GM19324 (cell line): ENCODE measurements at regions not wholly inside any gene's neighbourhood (a gene's known extent, or its start where the extent isn't known, plus 50 kb on each side); places are given as distances from the start of the nearest gene placed in this dataset.

Experiments used
- ATAC-seq: cut with Tn5 transposase; IDR thresholded peaks from one replicate; pipeline ENCODE4 v1.9.1; 2021; ENCODE audit warnings: mild to moderate bottlenecking, moderate library complexity; ENCODE audit not compliant: unreplicated experiment, low FRiP score

DNA sequence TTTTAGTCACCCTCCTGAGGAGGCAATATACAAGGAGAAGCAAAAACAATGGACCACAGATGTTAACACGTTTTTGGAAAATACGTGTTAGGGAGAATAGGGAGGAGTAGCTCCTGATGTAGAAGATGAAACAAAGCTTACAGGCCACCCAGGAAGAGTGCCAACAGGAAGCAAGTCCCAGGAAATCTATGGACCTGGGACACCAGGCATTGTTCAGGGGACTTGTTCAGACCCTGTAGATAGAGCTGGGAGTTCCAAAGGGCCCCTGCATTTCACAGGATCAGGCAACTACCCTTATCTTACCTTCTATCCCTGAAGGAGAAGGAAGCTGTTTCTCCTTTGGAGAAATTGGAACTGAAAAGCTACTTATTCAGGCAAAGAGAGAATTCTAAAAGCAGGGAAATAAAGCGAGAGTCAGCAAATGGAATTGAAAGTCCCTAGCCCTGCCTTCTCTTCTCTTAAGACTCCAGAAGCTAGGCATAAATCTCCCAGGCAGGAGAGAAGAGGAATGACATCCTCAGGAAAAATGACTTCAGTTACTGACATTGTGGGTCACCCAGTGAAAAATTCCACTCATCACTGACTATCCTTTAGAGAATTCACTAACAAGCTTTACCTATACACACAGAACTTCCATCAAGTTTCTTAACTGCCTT is 77.7 kb upstream of the FAM3C start:
- ATAC-seq: no peak

DNA sequence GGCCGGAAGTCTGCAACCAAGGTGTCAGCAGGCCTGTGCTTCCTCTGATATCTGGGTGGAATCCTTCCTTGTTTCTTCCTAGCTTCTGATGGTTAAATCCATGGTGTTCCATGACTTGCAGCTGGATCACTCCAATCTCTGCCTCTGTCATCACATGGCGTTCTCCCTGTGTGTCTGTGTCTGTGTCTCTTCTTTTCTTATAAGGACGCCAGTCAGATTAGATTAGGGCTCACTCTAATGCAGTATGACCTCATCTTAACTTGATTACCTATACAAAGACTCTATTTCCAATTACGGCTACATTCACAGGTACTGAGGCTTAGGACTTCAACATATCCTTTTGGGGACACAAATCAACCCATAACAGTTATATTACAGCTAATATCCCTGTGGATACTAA is 70.3 kb upstream of the FAM3C start:
- no peak for ATAC-seq

DNA sequence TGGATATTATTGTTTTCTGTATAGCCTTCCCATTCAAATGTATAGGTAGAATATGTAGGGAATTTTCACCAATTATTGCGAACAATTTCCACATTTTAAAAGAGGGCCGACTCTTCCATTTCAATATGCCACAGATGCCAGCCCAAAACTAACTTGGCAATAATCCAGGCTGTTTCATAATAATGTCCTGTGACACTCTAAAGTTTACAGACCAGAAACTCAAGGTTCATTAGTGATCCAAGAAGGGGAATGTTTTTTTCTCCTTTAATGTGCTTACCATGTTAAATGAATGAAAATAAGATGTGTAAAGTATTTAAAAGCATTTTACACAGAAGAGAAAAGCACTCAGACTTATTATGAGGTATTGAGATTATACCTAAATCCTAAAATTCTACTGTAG is 63.0 kb upstream of the FAM3C start:
- no peak for ATAC-seq

DNA sequence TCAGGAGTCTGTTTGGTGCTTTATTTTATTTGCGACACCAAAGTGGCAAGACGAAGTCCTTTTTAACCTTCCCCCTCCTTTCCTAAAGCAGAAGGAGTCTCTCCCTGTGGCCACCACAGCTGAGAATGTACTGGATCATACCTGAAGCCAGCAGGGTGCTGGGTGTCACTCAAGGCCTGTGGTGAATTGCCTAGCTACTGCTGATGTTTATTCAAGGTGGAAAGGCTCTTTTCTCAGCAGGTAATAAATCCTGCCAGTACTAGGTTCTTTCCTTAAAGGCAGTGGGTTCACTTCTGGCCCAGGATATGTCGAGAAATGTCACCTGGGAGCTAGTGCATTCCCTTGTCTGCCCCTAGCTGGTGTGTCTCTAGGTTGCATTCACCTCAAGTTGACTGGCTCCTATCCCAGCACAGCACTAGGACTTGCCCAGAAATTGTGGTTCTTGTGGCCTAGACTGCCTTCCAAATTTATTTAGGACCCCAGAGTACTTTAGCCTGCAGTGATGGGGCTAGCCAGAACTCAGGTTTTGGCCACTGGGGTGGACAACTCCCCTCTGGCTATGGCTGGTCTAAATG is 60.8 kb upstream of the FAM3C start:
- no peak for ATAC-seq

DNA sequence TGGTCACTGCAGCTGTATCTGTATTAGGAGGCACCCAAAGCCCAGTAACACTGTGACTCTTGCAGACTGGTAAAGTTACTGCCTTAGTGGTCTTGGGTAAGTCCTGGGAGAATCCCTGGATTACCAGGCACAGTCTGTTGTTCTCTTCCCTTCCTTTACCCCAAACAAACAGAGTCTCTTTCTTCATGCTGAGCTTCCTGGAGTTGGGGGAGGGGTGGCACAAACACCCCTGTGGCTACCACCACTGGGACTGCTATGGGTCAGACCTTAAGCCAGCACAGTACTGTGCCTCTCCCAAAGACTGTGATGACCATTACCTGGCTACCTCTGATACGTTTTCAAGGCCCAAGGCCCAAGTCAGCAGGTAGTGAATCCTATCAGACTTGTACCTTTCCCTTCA is 59.9 kb upstream of the FAM3C start:
- ATAC-seq: no peak

DNA sequence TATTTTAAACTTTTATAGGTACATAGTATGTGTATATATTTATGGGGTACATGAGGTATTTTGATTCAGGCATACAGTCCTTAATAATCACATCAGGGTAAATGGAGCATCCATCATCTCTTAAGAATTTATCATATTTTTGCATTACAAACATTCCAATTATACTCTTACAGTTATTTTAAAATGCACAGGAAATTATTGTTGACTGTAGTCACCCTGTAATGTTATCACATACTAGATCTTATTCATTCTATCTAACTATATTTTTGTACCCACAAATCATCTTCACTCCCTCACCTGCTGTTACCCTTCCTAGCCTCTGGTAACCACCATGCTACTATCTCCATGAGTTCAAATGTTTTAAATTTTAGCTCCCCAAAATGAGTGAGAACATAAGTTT is 56.3 kb upstream of the FAM3C start:
- ATAC-seq: no peak

DNA sequence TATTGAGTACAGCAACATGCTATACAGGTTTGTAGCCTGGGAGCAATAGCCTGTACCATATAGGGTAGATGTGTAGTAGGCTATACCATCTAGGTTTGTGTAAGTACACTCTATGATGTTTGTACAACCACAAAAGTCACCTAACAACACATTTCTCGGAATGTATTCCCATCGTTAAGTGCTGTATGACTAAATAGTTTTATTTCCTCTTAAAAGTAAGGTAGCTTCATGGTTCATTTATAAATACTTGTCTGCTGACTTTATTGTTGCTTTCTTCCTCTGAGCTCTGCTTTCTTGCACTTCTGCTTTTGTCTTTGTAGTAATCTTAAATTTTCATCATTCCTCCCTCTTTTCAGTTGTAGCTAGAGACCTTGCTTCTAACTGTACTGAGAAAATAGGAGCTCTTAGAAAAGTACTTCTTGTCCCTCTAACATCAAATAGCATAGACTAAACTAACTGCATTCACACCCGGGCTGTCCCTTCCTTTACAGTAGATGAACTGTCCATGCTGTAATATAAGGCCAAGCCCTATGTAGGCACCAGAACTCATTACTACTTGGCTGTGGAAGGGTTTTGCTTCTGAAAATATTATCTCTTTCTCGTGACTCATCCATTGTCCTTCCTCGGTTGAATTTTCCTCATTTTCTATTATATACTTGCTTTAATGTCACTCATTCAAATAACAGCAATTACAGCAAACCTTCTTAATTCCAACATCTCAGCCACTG is 55.4 kb upstream of the FAM3C start:
- ATAC-seq: no peak

DNA sequence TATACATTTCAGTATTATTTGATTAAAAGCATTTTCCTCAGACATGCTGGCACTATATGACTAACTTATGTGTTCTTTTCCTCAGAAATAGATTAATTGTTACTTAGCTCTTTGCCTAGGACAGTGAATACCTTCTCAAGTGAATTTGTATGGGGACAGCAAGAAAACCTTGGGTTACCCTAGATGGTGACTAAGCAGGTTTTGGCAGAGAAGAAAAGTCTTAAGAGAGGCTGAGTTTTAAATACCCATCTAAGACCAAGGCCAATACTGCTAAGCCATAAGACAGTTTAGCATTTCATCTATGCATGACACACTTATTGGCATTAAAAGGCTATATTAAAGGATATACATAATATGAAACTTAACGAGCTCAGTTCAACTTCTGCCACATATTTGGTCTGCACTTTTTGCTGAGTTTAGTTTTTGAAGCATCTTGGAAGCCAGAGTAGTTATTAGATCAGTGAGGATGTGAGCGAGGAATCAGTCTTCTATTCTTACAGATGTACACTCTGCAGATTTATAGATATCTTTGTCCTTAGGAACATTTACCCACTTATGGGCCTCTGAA is 54.6 kb upstream of the FAM3C start:
- no peak for ATAC-seq

DNA sequence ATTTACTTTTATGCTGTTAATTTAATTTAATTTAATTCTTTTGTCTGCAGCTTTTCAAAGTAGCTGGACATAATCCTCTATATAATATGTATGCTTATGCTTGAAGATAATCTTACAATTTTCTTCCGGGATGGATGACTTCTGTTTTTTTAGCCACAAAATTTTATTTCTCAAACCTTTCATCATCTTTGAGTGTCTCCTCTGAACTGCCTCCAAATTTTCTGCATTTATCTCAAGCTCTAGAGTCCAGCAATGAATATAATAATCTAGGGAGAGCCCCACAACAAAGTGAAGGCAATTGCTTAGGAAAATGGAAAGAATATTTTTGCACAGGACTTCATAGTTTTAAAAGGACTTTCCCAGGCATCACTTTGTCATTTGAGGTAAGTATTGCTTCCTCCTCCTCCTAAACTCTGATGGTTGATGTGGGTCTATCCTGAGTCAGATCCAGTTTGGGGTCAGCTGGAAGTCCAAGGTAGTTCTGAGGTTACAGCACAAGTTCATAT is 53.7 kb upstream of the FAM3C start:
- ATAC-seq: no peak

DNA sequence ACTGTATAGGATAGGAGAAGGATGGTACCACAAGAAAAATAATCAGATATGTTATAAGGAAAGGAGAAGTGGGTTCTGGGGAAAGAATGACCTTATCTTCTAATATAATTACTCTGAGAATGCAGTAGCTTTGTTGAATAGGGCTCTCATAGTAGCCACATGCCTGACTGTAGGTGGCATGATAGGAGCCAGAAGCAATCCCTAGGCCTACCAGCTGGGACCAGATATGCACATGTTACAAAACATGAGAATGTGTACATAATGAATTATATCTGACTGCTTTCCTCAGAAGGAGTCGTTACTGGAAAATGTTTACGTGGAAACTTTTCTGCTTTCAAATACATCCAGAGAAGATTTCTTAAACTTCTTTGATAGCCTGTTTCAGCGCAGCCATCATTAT is 53.2 kb upstream of the FAM3C start:
- ATAC-seq: no peak

DNA sequence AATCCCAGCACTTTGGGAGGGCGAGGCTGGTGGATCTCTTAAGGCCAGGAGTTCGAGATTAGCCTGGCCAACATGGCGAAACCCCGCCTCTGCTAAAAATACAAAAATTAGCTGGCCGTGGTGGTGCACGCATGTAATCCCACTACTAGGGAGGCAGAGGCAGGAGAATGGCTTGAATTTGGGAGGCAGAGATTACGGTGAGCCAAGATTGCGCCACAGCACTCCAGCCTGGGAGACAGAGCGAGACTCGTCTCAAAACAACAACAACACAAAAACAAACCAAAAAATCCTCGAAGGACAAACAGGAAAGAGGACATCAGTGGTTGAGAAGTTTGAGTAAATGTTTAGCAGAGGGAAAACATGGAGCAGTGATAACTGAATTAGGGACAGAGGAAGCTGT is 52.3 kb upstream of the FAM3C start:
- no peak for ATAC-seq

DNA sequence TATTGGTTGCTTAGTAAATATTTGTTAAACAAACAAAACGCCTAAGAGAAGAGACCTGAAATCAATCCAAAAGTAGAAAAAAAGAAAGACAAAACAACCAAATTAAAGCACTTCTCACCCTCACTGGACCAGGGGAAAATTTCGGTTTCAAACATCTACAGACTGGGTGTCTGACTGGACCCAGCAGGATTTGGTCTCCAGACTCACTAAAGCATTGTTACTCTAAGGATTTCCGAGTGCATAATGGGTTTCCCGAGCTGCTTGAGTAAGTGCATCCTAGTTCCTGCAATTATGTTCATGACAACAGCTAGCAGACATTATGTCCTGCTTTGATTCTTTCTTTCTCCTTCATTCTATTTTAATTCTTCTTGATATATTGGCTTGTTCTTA is 51.8 kb upstream of the FAM3C start:
- ATAC-seq: no peak

DNA sequence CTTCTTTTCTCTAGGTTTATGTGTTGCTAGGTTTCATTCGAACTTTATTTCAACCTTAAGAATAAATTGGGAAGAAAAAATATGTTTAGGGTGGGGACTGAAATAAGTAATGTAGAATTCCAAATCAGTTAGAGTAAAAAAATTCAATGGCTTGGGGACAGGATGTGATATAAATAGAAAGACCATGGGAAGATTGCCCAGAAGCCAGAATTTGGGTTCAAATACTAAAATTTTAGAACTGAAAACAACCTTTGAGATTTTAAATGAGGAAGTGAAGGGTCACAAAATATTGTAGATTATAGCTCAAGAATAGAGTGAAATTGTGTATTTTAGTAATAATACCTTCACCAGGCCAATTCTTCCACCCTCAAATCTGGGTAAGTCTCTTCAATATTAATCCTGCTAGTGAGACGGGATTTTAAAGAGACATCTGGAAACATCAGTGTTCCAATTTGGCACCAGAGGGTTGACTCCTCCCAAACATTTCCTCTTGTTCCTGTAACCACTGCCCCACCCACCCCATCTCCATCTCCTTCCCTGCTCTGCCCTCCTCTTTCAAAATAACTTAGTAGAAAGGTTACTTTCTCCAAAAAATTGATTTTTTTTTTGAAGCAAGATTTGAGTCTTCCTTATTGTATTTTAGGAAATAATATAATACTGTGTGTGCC is 51.3 kb upstream of the FAM3C start:
- no peak for ATAC-seq

DNA sequence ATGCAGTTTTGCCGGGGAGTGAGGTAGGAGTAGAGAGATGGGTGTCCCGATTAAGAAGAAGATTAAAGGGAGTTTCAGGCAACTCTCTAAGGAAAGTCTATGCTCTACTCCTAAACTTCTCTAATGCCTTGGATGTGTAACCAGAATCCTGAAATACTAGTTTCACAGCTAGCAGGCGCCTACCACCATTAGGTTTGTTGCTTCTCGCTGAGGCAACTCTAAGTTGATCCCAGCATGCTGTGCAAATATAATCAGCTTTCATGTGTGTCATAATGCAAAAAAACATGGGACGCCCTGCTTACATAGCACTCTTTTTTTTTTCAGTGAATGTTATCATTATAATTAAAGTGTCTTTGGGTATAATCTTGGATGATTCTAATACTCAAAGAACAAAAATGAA is 50.4 kb upstream of the FAM3C start:
- ATAC-seq: no peak
